Osteoblast (primary cell): ENCODE measurements at regions not wholly inside any gene's neighbourhood (a gene's known extent, or its start where the extent isn't known, plus 50 kb on each side); places are given as distances from the start of the nearest gene placed in this dataset.

Experiments
- DNase-seq: peaks from one replicate; pipeline ENCODE4 v3.0.0; 2011; ENCODE audit warnings: low spot score, mixed read lengths; ENCODE audit not compliant: insufficient read length; ENCODE audit errors: missing footprints
- H2AFZ ChIP-seq: 2 replicates; pipeline ENCODE4 v1.6.0; 2011; ENCODE audit warnings: mild to moderate bottlenecking, low read length
- H3K27ac ChIP-seq: 2 replicates; pipeline ENCODE4 v1.5.1; 2011; ENCODE audit warnings: mild to moderate bottlenecking, low read depth, low read length, moderate library complexity
- H3K27me3 ChIP-seq: 2 replicates; pipeline ENCODE4 v1.6.0; 2012; ENCODE audit warnings: mild to moderate bottlenecking, control low read depth, inconsistent platforms, low read length, moderate library complexity; ENCODE audit not compliant: insufficient read depth
- H3K36me3 ChIP-seq: 2 replicates; pipeline ENCODE4 v1.5.1; 2011; ENCODE audit warnings: mild to moderate bottlenecking, low read length, control low read depth, moderate library complexity; ENCODE audit not compliant: insufficient read depth
- H3K4me1 ChIP-seq: 2 replicates; pipeline ENCODE4 v1.5.1; 2011; ENCODE audit warnings: mild to moderate bottlenecking, low read length, control low read depth, moderate library complexity; ENCODE audit not compliant: insufficient read depth
- H3K4me2 ChIP-seq: 2 replicates; pipeline ENCODE4 v1.6.0; 2011; ENCODE audit warnings: mild to moderate bottlenecking, low read length; ENCODE audit not compliant: insufficient read depth
- H3K4me3 ChIP-seq: fragments of 200-600 bp; sonication (generic); 3 replicates; pipeline ENCODE4 v1.5.1; 2012; ENCODE audit warnings: mild to moderate bottlenecking, low read length, inconsistent platforms; ENCODE audit not compliant: insufficient read depth
- H3K79me2 ChIP-seq: 2 replicates; pipeline ENCODE4 v1.6.0; 2012; ENCODE audit warnings: mild to moderate bottlenecking, low read length, control low read depth, inconsistent platforms; ENCODE audit not compliant: insufficient read depth
- H3K9me3 ChIP-seq: 2 replicates; pipeline ENCODE4 v1.5.1; 2011; ENCODE audit warnings: low read depth, low read length, control low read depth
- H4K20me1 ChIP-seq: 2 replicates; pipeline ENCODE4 v1.6.0; 2012; ENCODE audit warnings: mild to moderate bottlenecking, low read length, control low read depth; ENCODE audit not compliant: insufficient read depth
- CTCF ChIP-seq: IDR thresholded peaks from 2 replicates; pipeline ENCODE4 v1.5.1; 2011; ENCODE audit warnings: mild to moderate bottlenecking, low read depth, low read length, moderate library complexity; ENCODE audit errors: extremely low read depth

GRCh38 chr22:22428222-22429098, 80.1 kb downstream of the ZNF280B start:
- H3K79me2 ChIP-seq = no peaks in the 10 kb centered on the region

GRCh38 chr22:22429369-22430108, 79.0 kb downstream of the ZNF280B start:
- H3K4me3 ChIP-seq = no peak overlapping the region
- H3K27ac ChIP-seq = no peak overlapping the region
- no peak overlapping the region for H2AFZ ChIP-seq
- no peak for DNase-seq
- H3K79me2 ChIP-seq = no peaks in the 10 kb centered on the region
- H3K4me1 ChIP-seq = no peaks in the 10 kb centered on the region
- peaks cover 6% of the 10 kb centered on the region for H3K27me3 ChIP-seq
- TF ChIP-seq CTCF = no peak
- no peak overlapping the region for H3K4me2 ChIP-seq
- H4K20me1 ChIP-seq = no peaks in the 10 kb centered on the region
- no peaks in the 10 kb centered on the region for H3K36me3 ChIP-seq
- H3K9me3 ChIP-seq = no peaks in the 10 kb centered on the region

More at GRCh38 chr22:22428222-22429098, 80.1 kb downstream of the ZNF280B start:
- no peak overlapping the region for H3K27ac ChIP-seq
- H3K27me3 ChIP-seq = peaks cover 6% of the 10 kb centered on the region
- no peak overlapping the region for H3K4me3 ChIP-seq
- no peaks in the 10 kb centered on the region for H3K9me3 ChIP-seq
- H4K20me1 ChIP-seq = no peaks in the 10 kb centered on the region
- H3K36me3 ChIP-seq = no peaks in the 10 kb centered on the region
- no peaks in the 10 kb centered on the region for H3K4me1 ChIP-seq
- no peak overlapping the region for H2AFZ ChIP-seq
- no peak for DNase-seq
- H3K4me2 ChIP-seq = no peak overlapping the region
- TF ChIP-seq CTCF = no peak

- Histone ChIP-seq H3K27me3 (peaks cover 9% of the 10 kb centered on the region), H4K20me1 (no peaks in the 10 kb centered on the region), H3K4me3 (no peak overlapping the region), H2AFZ (no peak overlapping the region), H3K36me3 (no peaks in the 10 kb centered on the region), H3K4me2 (no peak overlapping the region), H3K4me1 (no peaks in the 10 kb centered on the region), H3K27ac (no peak overlapping the region), H3K9me3 (no peaks in the 10 kb centered on the region), H3K79me2 (no peaks in the 10 kb centered on the region)
- DNase-seq = no peak
- no peak for TF ChIP-seq CTCF
Observed at GRCh38 chr22:22430111-22430820, 78.3 kb downstream of the ZNF280B start.
